ENCODE measurements at regions not wholly inside any gene's neighbourhood (a gene's known extent, or its start where the extent isn't known, plus 50 kb on each side); places are given as distances from the start of the nearest gene placed in this dataset.

DNA sequence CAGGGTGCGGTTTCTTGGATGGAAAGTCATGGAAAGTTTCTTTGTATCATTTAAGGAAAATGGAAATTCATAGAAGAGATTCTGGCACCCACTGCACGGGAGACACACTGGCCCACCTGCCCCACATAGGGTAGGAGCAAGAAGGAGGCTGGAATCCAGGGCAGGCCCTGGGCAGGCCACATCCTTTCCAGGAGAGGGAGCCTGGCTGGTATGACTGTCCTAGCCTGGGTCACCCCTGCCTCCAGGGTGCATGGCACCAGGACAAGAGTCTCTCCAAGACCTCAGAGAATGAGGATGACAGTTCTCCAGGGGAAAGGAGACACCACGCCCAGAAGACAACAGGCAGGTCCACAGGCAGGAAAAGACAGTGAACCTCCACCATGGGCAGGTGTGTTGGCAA, 297.2 kb downstream of the TCERG1L start:
- no peak for DNase-seq

DNA sequence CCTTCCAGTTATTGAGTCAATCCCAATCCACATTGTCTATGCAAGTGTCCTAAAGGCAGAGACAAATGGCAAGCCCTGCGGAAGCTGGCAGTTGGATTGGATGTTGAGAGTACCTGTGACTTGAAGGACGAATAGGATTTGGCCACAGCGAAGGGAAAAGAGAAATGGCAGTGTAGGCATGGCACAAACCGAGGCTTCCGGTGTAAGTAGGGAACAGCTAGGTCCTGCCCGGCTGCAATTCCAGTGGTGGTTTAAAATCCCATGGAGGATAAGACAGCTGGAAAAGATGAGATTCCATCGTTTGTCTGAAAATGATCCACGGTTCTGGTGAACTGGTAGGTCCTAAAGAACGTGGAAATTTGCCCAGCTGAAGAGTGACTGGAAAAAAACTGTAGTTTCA, 296.2 kb downstream of the TCERG1L start:
- no peak for DNase-seq

DNA sequence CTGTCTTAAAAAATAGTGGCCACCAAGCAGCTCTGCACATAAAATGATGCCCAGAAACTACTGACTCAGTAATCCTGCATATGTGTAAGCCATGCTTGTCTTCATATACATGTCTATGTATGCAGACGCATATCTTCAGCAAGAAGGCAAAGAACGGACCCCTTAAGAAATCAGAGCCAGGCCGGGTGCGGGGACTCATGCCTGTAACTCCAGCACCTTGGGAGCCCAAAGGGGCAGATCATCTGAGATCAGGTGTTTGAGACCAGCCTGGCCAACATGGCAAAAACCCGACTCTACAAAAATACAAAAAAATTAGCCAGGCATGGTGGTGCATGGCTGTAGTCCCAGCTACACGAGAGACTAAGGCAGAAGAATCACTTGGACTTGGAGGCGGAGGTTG, 295.0 kb downstream of the TCERG1L start:
- no peak for DNase-seq

DNA sequence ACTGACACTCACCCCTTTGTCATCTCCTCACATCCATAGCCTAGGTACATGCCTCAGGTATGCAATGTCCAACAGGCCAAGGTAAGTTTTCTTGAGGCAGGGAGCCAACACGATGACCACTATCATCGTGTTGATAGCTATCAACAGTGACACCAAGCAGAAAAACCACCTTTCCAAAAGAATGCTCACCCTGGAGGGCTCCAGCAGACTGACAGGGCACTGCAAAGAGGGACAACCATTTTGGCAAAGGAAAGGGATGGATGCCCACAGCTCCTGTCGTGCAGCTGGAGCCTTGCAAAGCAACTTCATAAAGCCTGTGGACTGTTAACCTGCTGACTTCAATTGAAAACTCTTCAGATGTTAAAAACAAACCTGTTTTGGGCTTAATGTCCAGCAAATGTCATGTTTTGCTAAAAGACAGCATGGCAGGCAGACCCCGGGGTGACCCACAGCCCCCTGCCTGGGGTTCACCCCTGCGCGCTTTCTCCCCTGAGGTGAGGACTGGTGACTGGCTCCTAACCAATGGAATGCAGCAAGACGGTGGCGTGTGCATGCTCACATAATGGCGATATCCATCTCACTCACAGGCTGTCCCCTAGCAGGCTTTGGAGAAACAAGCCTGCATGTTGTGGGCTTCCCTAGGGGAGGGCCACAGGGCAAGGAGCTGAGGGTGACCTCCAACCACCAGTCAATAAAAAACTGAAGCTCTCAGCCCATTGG, 293.8 kb downstream of the TCERG1L start:
- DNase-seq = no peak

DNA sequence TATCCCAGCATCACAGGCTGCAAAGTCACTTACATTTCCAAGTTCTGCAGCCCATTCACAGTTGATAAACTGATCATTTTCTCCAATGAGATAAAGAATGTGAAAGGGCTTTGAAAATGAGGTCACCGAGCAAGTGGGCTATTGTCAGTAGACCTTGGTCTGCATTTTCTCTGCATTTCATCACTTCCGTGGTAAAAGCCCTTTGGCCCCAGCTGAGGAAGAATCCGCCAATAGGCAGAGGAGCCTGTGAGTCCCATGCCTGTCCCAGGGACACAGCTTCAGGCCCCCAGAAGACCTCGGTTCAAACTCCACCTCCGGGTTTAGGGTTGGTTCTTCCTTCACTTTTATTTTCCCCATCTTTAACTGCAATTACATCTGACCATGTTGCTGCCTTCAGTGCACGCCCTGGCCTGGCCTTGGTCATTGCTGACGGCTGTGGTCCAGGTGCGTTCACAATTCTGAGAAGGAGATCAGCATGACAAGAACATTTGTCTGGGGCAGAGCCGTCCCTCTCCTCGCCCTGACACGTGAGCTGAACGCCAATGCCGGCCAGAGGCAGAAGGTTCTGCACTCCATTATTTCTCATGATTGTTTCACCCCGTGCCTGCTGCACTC, 292.5 kb downstream of the TCERG1L start:
- no peak for DNase-seq

DNA sequence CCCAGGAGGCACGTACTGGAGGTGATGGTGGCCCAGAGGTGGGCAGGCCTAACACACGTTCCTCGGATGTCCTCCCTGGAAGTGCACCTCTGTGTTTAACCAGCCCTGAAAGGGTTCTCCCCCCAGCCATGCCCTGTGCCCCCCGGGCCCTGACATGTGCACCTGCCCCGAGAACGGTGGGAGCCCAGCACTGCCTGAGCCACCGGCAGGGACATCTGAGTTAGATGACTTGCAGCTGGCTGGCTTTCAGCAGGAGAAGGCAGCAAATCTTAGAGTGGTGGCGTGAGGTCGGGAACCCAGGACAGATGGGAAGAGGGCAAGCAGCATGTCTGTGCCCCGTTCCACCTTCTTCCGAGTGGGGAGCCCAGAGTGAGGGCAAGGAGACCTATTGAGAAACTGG, 291.8 kb downstream of the TCERG1L start:
- no peak for DNase-seq

DNA sequence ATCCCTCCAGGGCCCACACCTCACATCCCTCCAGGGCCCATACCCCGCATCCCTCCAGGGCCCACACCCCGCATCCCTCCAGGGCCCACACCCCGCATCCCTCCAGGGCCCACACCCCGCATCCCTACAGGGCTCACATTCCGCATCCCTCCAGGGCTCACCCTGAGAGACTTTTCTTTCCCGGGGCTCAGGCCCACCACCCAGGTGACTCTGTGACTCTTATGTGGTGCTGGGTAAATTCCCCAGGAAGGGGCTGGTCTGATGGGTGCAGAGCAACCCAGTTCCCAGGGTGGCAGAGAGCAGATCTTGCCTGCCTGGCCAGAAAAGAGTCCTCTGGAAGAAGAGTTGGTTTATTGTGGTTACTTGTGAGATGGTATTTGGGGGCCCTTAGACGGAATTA, 290.7 kb downstream of the TCERG1L start:
- no peak for DNase-seq

DNA sequence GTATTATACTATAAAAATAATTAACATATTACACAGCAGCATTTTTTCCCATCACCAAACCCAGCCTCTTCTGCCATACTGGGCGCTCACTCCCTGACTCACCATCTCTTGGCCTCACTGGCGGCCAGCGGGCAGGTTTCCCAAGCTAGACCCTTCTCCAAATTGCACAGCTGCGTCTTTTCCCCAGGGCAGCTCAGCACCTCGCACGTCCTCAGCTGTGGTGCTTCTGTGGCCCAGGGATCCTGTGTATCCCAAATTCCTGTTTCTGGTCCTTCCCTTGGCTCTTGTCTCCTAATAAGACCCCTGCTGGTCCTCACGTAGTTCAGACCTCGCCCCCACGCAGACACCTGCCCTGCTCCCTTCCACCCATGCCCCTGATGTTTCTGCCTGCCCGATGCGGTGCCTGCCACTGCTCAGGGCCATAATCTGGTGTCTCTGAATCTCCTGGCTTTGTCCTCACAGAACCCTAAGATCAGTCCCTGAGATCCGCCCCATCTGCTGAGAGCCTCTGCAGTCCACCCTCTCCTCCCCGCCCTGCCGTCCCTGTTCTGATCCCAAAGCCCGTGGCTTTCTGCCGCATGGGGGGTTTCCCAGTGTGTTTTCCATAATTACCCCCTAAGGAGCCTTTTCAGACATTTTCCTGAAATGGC, 290.1 kb downstream of the TCERG1L start:
- no peak for DNase-seq

DNA sequence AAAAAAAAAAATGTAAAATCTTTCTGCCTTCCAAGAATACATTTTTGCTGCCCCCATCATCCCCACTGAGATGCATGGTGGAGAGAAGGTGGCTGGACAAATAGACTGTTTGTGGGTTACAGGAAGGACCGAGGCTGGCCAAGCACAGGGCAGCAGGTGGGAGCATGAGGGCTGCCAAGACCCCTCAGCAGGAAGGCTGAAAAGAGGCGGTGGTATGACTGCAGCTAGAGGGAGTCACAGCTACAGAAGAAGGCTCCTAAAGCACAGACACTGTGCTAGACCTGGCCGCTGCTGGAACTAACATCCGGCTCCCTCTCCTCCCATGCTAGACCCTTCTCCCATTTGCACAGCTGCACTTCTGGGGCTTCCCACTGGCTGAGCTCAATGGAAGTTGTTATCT, 289.6 kb downstream of the TCERG1L start:
- no peak for DNase-seq

DNA sequence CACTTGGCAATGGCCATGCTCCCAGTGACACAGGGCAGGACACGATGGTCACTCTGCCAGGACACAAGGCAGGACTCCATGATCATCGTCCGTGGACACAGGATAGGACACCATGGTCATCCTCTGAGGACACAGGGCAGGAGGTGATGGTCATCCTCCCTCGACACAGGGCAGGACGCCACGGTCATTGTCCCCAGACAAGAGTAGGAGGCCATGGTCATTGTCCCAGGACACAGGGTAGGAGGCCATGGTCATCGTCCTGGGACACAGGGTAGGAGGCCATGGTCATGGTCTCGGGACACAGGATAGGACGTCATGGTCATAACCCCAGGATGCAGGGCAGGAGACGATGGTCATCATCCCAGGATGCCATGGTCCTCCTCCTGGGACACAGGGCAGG, 289.2 kb downstream of the TCERG1L start:
- DNase-seq = no peak

DNA sequence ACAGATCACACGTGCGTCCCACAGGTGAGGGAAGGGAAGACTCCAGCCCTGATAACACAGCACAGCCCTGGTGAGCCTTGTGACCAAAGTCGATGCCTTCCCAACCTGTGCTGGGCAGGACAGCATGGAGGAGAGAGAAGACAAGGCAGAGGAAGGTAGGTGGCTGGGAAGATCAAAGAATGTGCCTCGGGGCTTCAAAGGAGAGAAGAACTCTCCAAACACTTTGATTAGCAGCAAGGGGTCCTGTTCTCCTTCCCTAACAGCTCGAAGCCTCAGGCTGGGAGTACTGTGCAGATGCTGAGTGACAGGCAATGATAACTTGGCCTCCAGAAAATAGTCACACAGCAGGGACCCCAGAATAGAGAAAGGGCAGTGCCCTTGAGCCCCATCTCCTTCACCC, 288.5 kb downstream of the TCERG1L start:
- DNase-seq = no peak

DNA sequence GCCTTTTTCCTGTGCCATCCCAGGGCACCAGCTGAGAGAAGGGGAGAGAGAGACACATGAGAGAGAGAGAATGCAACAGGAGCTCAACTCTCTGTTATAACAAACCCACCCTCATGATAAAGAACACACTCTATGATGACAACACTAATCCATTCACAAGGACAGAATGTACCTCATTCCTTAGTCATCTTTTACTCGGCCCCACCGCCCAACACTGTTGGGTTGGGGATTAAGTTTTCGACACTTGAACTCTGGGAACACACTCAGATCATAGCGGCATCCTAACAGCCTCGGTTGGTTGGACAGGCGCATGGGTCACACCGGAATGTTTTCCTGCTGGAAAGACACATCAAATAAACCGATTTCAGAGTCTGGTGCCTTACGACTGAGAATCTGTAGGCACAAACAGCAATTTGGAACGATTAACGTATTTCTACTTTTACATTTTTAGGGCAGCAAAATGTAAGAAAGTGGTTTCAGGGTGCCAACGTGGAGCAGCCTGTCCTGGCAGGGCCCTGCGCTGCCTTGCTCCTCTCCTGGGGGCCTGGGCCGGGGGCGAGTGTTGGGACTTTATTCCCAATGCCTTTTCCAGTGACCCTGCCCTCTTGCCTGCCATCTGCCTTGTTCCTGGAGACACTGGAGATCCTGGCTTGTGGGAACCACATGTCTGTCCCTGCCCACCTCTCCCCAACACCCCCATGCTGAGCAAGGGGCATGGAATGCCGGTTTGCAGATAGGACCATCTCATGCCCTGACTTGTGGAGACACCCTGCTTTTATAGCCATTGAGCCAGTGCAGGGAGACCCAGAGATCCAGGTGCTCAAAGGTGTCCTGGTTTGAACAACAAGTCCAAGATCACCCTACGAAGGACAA, 287.0 kb downstream of the TCERG1L start:
- DNase-seq = no peak

DNA sequence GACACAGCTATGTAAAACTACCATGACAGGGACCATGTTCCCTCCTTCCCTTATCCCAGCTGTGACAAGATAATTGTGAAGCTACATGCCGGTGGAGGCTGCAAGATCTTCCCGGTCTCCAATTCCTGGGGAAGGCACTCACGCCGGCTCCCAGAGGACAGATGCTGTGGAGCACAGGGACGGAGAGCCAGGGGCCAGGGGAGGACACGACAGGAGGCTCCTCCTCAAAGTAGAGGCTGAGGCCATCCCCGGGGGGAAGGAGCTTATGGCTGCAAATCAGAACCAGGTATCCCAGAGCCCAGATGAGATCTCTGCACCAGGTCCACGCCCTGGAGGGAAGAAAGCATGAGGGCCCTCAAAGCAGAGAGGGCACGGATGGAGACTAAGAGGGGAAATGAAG, 286.2 kb downstream of the TCERG1L start:
- no peak for DNase-seq

DNA sequence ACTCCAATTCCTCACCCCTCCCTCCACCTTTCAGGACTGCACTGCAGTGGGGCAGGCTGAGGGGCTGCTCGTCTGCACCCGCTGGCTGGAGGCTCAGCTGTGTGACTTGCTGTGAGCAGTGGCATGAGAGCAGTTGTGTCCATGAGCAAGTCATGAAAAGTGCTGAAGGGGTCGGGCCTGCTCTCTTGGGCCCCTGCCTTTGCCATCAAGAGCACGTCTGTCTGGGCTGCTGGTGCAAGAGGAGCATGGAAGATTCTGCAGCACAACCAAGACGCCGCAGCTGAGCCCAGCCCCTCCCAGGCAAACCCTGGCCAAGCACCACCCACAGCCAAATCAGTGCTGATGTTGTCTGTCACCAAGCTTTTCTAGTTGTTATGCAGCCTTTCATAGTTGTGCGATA, 284.3 kb downstream of the TCERG1L start:
- DNase-seq = no peak

DNA sequence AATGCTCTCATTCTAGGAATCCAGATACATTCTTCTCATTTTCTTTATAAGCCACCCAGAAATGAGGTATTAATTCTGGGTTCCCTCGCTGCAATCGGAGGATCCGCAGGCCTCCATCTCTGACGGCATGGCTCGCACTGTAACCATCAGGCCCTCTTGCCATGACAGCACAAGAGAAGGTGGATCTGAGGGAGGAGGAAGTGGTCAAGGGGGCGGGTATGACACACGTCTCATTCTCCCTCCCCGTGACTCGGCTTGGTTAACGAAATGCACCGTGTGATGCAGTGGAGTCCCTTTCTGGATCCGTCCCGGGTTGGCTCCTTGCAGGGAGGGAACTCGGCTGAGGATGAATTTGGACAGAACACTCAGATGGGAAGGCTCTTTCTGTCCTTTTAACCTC, 280.2 kb downstream of the TCERG1L start:
- no peak for DNase-seq

DNA sequence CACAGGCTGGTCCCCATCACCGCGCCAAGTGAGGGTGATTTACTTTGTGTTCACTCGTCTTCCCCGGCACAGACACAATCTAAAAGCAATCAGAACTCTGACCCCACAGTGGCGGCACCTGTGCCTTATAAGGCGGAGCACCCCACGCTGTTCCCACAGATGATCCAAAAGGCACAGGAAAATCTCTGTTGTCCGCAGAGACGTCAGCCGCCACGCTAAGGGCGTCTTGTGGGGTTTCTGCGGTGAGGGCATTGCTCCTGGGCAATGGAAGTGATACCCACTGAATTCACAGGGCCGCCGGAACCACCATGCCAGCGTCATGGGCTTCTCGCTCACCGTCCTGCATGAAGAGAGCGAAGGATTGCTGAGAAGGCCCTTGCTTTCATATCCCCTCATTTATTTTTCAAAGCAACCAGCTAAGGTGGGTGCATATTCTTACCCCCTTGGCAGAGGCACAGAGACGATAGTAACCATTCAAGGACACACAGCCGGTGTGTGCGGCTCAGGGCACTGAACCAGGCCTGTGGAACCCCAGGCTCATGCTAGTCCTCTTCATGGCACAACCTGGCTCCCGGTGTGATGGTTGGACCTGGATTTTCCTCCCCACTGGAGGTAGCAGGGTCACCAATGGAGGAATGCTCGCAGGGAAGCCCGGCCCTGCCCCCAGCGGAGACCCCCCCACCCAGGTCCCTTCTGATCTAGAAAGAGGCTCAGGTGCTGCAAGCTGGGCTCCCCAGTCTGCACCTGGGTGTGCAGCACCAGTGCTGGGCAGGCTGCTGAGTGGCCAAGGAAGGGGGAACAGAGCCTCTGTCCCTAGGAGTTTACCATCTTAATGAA, 279.0 kb downstream of the TCERG1L start:
- no peak for DNase-seq

DNA sequence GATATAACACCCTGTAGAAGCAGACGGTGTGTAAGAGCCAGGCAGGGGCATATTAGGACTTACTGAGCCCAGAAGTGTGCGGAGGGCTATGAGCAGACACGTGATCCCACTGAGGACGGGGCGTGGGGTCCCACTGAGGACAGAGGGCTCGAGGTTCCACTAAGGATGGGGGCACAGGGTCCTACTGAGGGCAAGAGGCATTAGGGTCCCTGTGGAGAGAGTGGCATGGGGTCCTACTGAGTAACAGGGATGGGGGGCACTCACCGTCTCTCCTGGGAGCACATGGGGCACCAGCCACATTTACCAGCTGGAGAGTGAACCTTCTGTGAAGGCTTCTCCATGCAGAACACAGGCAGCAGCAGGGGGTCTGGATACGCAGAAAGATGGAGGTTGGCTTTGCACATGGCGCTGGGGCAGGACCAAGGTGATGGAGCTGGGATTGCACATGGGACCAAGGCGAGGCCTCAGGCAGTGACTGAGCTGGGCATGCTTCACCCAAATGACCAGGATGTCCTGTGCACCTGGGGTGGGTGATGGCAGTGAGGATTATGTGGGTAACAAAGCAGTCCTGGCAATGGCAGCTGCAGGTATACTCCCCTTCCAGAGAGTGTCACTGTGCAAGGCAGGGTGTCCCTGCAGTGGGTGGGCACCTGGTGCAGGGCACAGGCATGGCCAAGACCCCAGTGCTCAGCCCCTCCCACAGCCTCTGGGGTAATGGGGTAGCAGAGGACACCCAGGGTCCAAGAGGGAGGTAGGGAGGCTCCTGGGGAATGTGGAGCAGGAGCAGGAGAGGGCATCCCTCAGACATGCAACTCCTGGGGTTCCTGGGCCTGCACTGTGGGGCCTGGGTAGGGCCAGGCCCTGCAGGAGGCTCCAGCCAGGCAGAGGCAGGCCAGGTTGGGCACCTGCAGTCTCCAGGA, 278.1 kb downstream of the TCERG1L start:
- no peak for DNase-seq

DNA sequence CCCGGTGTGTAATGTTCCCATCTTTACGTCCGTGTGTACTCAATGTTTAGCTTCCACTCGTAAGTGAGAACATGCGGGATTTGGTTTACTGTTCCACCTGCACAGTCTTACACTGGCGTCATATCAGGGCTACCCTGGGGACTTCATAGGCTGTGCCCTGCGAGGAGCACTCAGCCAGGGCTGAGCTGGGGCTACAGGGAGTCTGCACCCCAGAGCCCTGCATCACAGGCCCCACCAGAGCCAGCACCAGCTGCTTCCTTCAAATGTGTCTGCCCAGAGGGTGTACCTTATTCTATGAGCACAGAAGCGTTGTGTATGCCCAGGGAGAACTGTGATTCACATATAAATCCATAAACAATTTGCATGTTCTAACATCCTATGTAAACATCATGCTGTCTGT, 277.1 kb downstream of the TCERG1L start:
- DNase-seq = no peak

DNA sequence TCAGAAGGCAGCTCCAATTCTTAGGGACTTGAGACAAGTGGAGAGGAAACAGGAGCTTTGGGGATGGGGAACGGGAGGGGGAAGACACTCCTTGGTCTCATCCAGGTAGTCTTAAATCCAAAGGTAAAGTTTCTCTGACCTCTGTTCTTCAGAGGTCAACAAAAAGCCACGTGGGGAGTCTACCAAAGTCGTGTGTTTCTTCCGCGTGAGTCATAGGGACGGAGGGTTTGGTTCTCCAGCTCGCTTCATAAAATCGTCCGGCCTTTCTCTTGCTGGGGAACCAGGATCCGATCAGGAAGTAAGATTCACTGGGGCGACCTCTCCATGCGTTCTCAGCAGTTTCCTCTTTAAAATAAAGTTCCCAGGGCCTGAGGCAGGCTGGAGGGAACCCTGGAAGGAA, 275.7 kb downstream of the TCERG1L start:
- no peak for DNase-seq

DNA sequence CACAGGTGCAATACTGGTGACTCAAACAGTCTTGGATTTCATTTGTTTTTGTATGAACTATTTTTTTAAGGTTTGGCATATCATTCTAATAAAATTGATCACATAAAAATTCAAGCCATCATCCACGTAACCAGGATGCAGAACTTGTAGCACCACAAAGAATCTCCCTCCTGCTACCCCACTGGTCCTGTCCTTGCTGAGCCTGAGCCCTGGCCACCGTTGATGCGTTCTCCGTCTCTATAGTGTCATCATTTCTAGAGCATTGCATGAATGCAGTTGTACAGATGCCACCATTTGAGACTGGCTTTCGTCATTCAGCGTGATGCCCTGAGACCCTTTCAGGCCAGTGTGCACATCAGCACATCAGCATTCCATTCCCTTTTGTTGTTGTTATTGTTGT, 273.5 kb downstream of the TCERG1L start:
- no peak for DNase-seq

DNA sequence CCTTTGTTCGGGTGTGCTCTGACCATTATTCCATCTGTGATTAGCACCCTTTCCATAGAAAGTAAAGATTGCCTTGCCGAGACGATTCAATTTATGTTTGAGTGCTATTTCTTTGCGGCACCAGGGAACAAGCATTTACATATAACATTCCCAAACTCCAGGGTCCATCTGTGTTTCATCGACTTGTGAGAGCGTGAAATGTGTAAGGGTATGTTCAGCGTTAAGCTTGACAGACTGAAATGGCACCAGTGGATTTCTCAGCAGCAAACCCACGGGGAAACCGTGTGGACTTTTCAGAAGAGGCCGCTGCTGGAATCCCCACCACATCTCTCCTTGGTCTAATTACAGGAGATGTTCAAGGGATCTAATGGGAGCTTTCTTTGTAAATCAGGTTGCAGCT, 270.5 kb downstream of the TCERG1L start:
- no peak for DNase-seq

DNA sequence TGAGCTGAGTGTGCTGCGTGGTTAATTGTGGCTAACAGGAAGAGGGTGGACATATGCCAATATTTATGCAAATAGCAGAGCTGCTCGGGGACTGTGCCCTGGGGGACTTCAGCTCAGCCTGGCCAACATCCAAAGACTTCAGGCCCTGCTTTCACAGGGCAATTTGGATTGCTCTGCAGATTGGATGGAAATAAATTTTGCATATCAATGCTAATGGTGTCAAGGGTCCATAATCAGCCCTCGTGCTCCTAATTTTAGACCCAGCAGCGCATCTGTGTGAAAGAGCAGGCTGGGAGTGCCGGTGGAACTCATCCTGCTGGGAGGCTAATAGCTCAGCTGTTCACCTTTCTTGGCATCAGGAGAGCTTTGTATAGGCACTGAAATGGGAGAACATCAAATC, 270.1 kb downstream of the TCERG1L start:
- DNase-seq = no peak

Data from CD4-positive, alpha-beta T cell treated with Interferon alpha-2 for 1 hour (primary cell).